ENCODE measurements at regions not wholly inside any gene's neighbourhood (a gene's known extent, or its start where the extent isn't known, plus 50 kb on each side); places are given as distances from the start of the nearest gene placed in this dataset.

DNA sequence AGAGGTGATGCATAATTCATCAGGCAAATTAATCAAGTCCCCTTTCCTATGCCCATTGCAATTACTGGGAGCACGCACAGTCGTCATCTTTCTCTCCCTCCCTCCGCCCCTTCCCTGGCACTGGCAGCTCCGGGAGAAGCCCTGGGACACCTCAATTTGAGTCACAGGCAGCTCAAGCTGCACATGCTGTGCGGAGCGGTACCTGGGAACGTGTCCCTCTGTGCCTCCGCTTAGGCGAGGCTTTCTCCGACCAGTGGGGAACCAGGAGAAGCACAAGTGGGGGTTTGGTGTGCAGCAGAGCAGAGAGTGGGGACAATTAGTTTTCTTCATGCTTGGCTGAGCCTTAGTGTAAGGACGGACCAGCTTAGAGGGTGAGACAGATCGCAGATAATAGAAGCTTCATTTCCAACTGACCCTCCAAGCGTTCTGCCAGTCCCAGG, 88.3 kb downstream of the SOX14 start:
- TF ChIP-seq EZH2phosphoT487 (IDR thresholded peaks at IDR 0.05; ENCODE audit: low read depth) = no peak
- TF ChIP-seq, protein P1, sequence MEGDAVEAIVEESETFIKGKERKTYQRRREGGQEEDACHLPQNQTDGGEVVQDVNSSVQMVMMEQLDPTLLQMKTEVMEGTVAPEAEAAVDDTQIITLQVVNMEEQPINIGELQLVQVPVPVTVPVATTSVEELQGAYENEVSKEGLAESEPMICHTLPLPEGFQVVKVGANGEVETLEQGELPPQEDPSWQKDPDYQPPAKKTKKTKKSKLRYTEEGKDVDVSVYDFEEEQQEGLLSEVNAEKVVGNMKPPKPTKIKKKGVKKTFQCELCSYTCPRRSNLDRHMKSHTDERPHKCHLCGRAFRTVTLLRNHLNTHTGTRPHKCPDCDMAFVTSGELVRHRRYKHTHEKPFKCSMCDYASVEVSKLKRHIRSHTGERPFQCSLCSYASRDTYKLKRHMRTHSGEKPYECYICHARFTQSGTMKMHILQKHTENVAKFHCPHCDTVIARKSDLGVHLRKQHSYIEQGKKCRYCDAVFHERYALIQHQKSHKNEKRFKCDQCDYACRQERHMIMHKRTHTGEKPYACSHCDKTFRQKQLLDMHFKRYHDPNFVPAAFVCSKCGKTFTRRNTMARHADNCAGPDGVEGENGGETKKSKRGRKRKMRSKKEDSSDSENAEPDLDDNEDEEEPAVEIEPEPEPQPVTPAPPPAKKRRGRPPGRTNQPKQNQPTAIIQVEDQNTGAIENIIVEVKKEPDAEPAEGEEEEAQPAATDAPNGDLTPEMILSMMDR (IDR thresholded peaks at IDR 0.05; ENCODE audit: low read depth, low read length) = no peak
- no peaks in the 10 kb centered on the region for H3K9me3 ChIP-seq (ENCODE audit: insufficient read depth, low read length)
- H3K9ac ChIP-seq (ENCODE audit: low read length) = no peak overlapping the region
- no peak overlapping the region for H3K27ac ChIP-seq (ENCODE audit: low read length)
- no peaks in the 10 kb centered on the region for H4K20me1 ChIP-seq (ENCODE audit: insufficient read depth, low read length)
- H3K4me3 ChIP-seq (ENCODE audit: low read length) = no peak overlapping the region
- no peaks in the 10 kb centered on the region for H3K36me3 ChIP-seq (replicated peaks; ENCODE audit: low read depth, low read length)
- H3K4me1 ChIP-seq (ENCODE audit: low read length) = no peaks in the 10 kb centered on the region
- H2AFZ ChIP-seq (ENCODE audit: low read depth, low read length) = no peak overlapping the region
- H3K27me3 ChIP-seq (ENCODE audit: low read depth, low read length) = peaks cover 18% of the 10 kb centered on the region
- H3K79me2 ChIP-seq (ENCODE audit: low read length) = no peaks in the 10 kb centered on the region
- no peak overlapping the region for H3K4me2 ChIP-seq (ENCODE audit: low read length)

DNA sequence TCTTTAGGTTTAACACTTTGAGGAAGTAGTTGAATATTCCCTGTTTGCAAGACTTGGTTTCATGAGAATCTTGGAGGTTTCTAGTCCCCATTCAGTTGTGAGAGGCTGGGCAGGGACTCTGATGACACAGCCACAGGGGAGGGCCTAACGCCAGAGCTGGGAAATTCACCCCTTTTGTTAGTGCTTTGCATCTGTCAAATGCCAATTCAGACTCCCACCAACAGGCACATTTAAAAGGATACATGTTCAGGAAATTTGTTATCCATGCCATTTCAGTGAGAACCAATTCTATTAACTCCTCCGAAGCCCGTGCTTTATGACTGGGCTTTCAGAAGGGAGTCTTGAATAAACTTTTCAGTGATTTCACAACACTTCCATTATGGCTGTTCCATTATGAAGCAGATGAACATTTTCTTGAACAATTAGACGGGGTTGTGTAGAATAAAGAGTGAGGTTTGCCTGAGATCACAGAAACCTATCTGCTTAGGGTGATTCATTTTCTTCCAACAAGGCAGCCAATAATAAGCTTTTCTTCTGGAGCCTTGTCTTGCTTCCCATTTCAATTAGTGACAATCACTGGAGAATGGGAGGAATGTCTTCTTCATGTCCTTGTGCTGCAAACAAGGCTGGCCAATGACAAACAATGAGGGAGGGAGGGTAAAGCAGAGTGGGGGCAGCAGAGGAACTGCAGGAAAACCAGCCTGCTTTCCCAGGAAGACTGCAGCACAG, 90.6 kb downstream of the SOX14 start:
- Histone ChIP-seq H3K4me3 (ENCODE audit: low read length) (no peak overlapping the region), H3K79me2 (ENCODE audit: low read length) (no peaks in the 10 kb centered on the region), H3K36me3 (replicated peaks; ENCODE audit: low read depth, low read length) (no peaks in the 10 kb centered on the region), H3K27me3 (ENCODE audit: low read depth, low read length) (peaks cover 7% of the 10 kb centered on the region), H3K9me3 (ENCODE audit: insufficient read depth, low read length) (no peaks in the 10 kb centered on the region), H3K4me2 (ENCODE audit: low read length) (no peak overlapping the region), H3K4me1 (ENCODE audit: low read length) (no peaks in the 10 kb centered on the region), H4K20me1 (ENCODE audit: insufficient read depth, low read length) (no peaks in the 10 kb centered on the region), H3K27ac (ENCODE audit: low read length) (no peak overlapping the region), H3K9ac (ENCODE audit: low read length) (no peak overlapping the region), H2AFZ (ENCODE audit: low read depth, low read length) (no peak overlapping the region)
- TF ChIP-seq, protein P1 (IDR thresholded peaks at IDR 0.05; ENCODE audit: low read depth, low read length) = no peak
- TF ChIP-seq EZH2phosphoT487 (IDR thresholded peaks at IDR 0.05; ENCODE audit: low read depth) = no peak

DNA sequence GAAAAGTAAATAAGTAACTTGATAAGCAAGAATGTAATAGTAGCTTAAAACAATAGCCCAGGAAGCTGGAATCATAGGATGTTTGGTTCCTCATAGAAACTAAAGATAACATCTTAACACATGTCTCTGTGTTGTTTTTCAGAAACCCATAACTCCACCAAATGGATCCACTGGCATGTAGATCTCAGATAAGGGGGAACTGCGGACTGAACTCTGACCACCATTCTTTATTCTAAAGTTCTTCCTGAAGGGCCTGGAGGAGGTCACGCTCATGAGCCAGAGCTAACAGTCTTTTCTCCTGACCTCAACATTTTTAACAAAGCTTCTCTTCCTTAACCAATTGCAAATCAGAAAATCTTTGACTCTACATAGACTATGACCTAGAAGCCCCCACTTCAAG, 101.9 kb downstream of the SOX14 start:
- Histone ChIP-seq H2AFZ (ENCODE audit: low read depth, low read length) (no peak overlapping the region), H4K20me1 (ENCODE audit: insufficient read depth, low read length) (no peaks in the 10 kb centered on the region), H3K4me1 (ENCODE audit: low read length) (no peaks in the 10 kb centered on the region), H3K27me3 (ENCODE audit: low read depth, low read length) (no peaks in the 10 kb centered on the region), H3K9me3 (ENCODE audit: insufficient read depth, low read length) (no peaks in the 10 kb centered on the region), H3K4me2 (ENCODE audit: low read length) (no peak overlapping the region), H3K27ac (ENCODE audit: low read length) (no peak overlapping the region), H3K9ac (ENCODE audit: low read length) (no peak overlapping the region), H3K79me2 (ENCODE audit: low read length) (no peaks in the 10 kb centered on the region), H3K36me3 (replicated peaks; ENCODE audit: low read depth, low read length) (no peaks in the 10 kb centered on the region), H3K4me3 (ENCODE audit: low read length) (no peak overlapping the region)
- TF ChIP-seq EZH2phosphoT487 (IDR thresholded peaks at IDR 0.05; ENCODE audit: low read depth) = no peak

DNA sequence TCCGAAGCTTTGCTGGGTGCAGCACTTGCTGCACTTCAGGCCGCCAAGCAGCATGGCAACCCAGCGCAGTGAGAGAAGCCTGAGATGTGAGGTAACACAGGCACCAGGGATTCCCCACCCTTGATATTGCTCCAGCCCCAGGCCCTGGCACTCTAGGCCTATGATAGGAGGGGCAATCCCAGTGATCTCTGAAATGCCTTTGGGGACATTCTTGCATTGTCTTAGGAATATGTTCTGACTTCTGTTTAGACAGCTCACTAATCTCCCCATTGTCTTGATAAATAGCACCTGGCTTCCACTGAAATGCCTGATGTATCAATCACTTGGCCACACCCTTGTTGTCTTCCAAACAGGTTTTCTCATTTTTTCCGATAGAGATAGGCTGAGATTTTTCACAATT, 102.8 kb downstream of the SOX14 start:
- H4K20me1 ChIP-seq (ENCODE audit: insufficient read depth, low read length) = no peaks in the 10 kb centered on the region
- TF ChIP-seq, protein P1 (IDR thresholded peaks at IDR 0.05; ENCODE audit: low read depth, low read length) = no peak
- no peak for TF ChIP-seq EZH2phosphoT487 (IDR thresholded peaks at IDR 0.05; ENCODE audit: low read depth)
- H3K4me2 ChIP-seq (ENCODE audit: low read length) = no peak overlapping the region
- H3K9me3 ChIP-seq (ENCODE audit: insufficient read depth, low read length) = no peaks in the 10 kb centered on the region
- no peaks in the 10 kb centered on the region for H3K27me3 ChIP-seq (ENCODE audit: low read depth, low read length)
- no peak overlapping the region for H3K27ac ChIP-seq (ENCODE audit: low read length)
- no peak overlapping the region for H3K9ac ChIP-seq (ENCODE audit: low read length)
- no peaks in the 10 kb centered on the region for H3K79me2 ChIP-seq (ENCODE audit: low read length)
- H3K4me3 ChIP-seq (ENCODE audit: low read length) = no peak overlapping the region
- no peak overlapping the region for H2AFZ ChIP-seq (ENCODE audit: low read depth, low read length)
- no peaks in the 10 kb centered on the region for H3K36me3 ChIP-seq (replicated peaks; ENCODE audit: low read depth, low read length)
- H3K4me1 ChIP-seq (ENCODE audit: low read length) = no peaks in the 10 kb centered on the region
